CD4-positive, alpha-beta T cell (primary cell): ENCODE measurements at regions not wholly inside any gene's neighbourhood (a gene's known extent, or its start where the extent isn't known, plus 50 kb on each side); places are given as distances from the start of the nearest gene placed in this dataset.

Experiments
- ATAC-seq: fragments of 200-7000 bp; cut with Tn5 transposase; one replicate; pipeline ENCODE4 v1.10.0; 2022; ENCODE audit warnings: mild to moderate bottlenecking; ENCODE audit not compliant: poor library complexity
- CTCF ChIA-PET: fragments of 350-600 bp; sonication (Branson Sonifier 250); formaldehyde crosslinking; loops from one replicate; lab custom pipeline; 2021; ENCODE audit warnings: antibody characterized with exemption, inconsistent platforms; lab: Charles Lee
- POLR2A ChIA-PET: fragments of 350-600 bp; sonication (Branson Sonifier 250); formaldehyde crosslinking; loops from one replicate; lab custom pipeline; 2021; ENCODE audit warnings: antibody characterized with exemption, inconsistent platforms; lab: Charles Lee
- DNase-seq, 14 experiments: peaks; one replicate each; pipeline ENCODE4 v3.0.0-alpha.2; 2013 to 2020; ENCODE audit warnings: mixed read lengths in 2 of 14
- H3K27ac ChIP-seq, 2 donors: one replicate each; pipeline versions ENCODE4 v1.5.1 to v1.7.0; 2013; ENCODE audit warnings: low read length in 2 of 2, low read depth in 1 of 2, mild to moderate bottlenecking in 1 of 2
- H3K27me3 ChIP-seq, 2 experiments: 1 replicate in 1 of 2; 2 replicates in 1 of 2; pipeline versions ENCODE4 v1.6.1 to v1.7.0; 2013; ENCODE audit warnings: low read length in 2 of 2, control low read depth in 1 of 2, mild to moderate bottlenecking in 1 of 2, moderate library complexity in 1 of 2; ENCODE audit not compliant: insufficient read depth in 2 of 2, control insufficient read depth in 1 of 2
- H3K36me3 ChIP-seq: one replicate; pipeline ENCODE4 v1.6.1; 2013; ENCODE audit warnings: low read length, control low read depth; ENCODE audit not compliant: insufficient read depth
- H3K4me1 ChIP-seq: one replicate; pipeline ENCODE4 v1.6.1; 2013; ENCODE audit warnings: low read length, control low read depth; ENCODE audit not compliant: insufficient read depth
- H3K4me3 ChIP-seq: one replicate; pipeline ENCODE4 v1.5.1; 2013; ENCODE audit warnings: mild to moderate bottlenecking, low read length, moderate library complexity
- H3K9me3 ChIP-seq, 2 experiments: 1 replicate in 1 of 2; 2 replicates in 1 of 2; pipeline versions ENCODE4 v1.6.1 to v1.7.0; 2013; ENCODE audit warnings: low read length in 2 of 2, mild to moderate bottlenecking in 2 of 2, control low read depth in 1 of 2, moderate library complexity in 1 of 2; ENCODE audit not compliant: control insufficient read depth in 1 of 2, insufficient read depth in 1 of 2
- H3K27ac Mint-ChIP-seq: one replicate; pipeline ENCODE4 v1.8.0; 2020; ENCODE audit warnings: mixed read lengths
- H3K27me3 Mint-ChIP-seq: one replicate; pipeline ENCODE4 v1.8.0; 2021; ENCODE audit warnings: mixed read lengths
- H3K36me3 Mint-ChIP-seq: one replicate; pipeline ENCODE4 v1.8.0; 2021; ENCODE audit warnings: low read depth, mixed read lengths
- H3K4me1 Mint-ChIP-seq: one replicate; pipeline ENCODE4 v1.8.0; 2021; ENCODE audit warnings: low read depth, mixed read lengths
- H3K4me3 Mint-ChIP-seq: one replicate; pipeline ENCODE4 v1.8.0; 2020; ENCODE audit warnings: mild to moderate bottlenecking, mixed read lengths
- H3K9me3 Mint-ChIP-seq: one replicate; pipeline ENCODE4 v1.8.0; 2020; ENCODE audit warnings: mixed read lengths
- CTCF ChIP-seq: fragments of 200-600 bp; IDR thresholded peaks from one replicate; pipeline ENCODE4 v1.8.0; 2022; ENCODE audit warnings: antibody characterized with exemption, mild to moderate bottlenecking
- intact Hi-C, 2 experiments: fragments of 100-400 bp; cut with DNase I in 1 of 2; cut with micrococcal nuclease in 1 of 2; formaldehyde crosslinking; loops; one replicate each; pipeline versions ENCODE4 v1.15.1 to v1.9.0; 2023 to 2025; cut with DNase I, micrococcal nuclease

- DNase-seq (no peak), ATAC-seq (no peak)
- H3K27ac ChIP-seq: no peak overlapping the region
- no peaks in the 10 kb centered on the region for H3K27me3 ChIP-seq
- H3K36me3 Mint-ChIP-seq: peaks cover 14% of the 10 kb centered on the region
- intact Hi-C loops: no loop called here
- peaks cover 9% of the 10 kb centered on the region for H3K4me1 ChIP-seq
- TF ChIP-seq CTCF: no peak
- no peaks in the 10 kb centered on the region for H3K9me3 Mint-ChIP-seq
- H3K27ac Mint-ChIP-seq: no peak overlapping the region
- H3K4me3 Mint-ChIP-seq: no peak overlapping the region
- ChIA-PET CTCF (no interaction called here), POLR2A (no interaction called here)
- peaks cover 16% of the 10 kb centered on the region for H3K4me1 Mint-ChIP-seq
- no peak overlapping the region for H3K4me3 ChIP-seq
- no peaks in the 10 kb centered on the region for H3K9me3 ChIP-seq
- H3K27me3 Mint-ChIP-seq: no peaks in the 10 kb centered on the region
- no peaks in the 10 kb centered on the region for H3K36me3 ChIP-seq
Observed at GRCh38 chr13:99857738-99858137, 113.8 kb downstream of the ZIC5 start.

GRCh38 chr13:99855526-99856420, 115.8 kb downstream of the ZIC5 start:
- no peaks in the 10 kb centered on the region for H3K9me3 ChIP-seq
- no peak overlapping the region for H3K27ac Mint-ChIP-seq
- H3K27me3 ChIP-seq: no peaks in the 10 kb centered on the region
- H3K36me3 ChIP-seq: no peaks in the 10 kb centered on the region
- no peaks in the 10 kb centered on the region for H3K9me3 Mint-ChIP-seq
- ATAC-seq (no peak), DNase-seq (no peak)
- no peaks in the 10 kb centered on the region for H3K27me3 Mint-ChIP-seq
- intact Hi-C loops: no loop called here
- CTCF ChIA-PET: no interaction called here
- H3K4me1 Mint-ChIP-seq: peaks cover 16% of the 10 kb centered on the region
- H3K36me3 Mint-ChIP-seq: peaks cover 14% of the 10 kb centered on the region
- H3K4me1 ChIP-seq: peaks cover 9% of the 10 kb centered on the region
- H3K4me3 ChIP-seq: no peak overlapping the region
- POLR2A ChIA-PET: no interaction called here
- TF ChIP-seq CTCF: no peak
- H3K27ac ChIP-seq: no peak overlapping the region
- no peak overlapping the region for H3K4me3 Mint-ChIP-seq

GRCh38 chr13:99854366-99854765, 117.2 kb downstream of the ZIC5 start:
- CTCF ChIA-PET: no interaction called here
- H3K4me3 Mint-ChIP-seq: no peak overlapping the region
- no peak overlapping the region for H3K4me3 ChIP-seq
- no peaks in the 10 kb centered on the region for H3K36me3 ChIP-seq
- H3K27ac ChIP-seq: no peak overlapping the region
- H3K27me3 Mint-ChIP-seq: no peaks in the 10 kb centered on the region
- no peak overlapping the region for H3K27ac Mint-ChIP-seq
- peaks cover 4% of the 10 kb centered on the region for H3K4me1 ChIP-seq
- no peak for DNase-seq
- H3K9me3 Mint-ChIP-seq: no peaks in the 10 kb centered on the region
- peaks cover 9% of the 10 kb centered on the region for H3K4me1 Mint-ChIP-seq
- no peak for TF ChIP-seq CTCF
- intact Hi-C loops: no loop called here
- H3K9me3 ChIP-seq: peaks cover 0 to 4% of the 10 kb centered on the region in 2 experiments
- no peak for ATAC-seq
- H3K27me3 ChIP-seq: no peaks in the 10 kb centered on the region
- POLR2A ChIA-PET: no interaction called here
- H3K36me3 Mint-ChIP-seq: peaks cover 9% of the 10 kb centered on the region
